Esophagus muscularis mucosa (tissue), 3 donors: ENCODE measurements at regions not wholly inside any gene's neighbourhood (a gene's known extent, or its start where the extent isn't known, plus 50 kb on each side); places are given as distances from the start of the nearest gene placed in this dataset.

Source experiments
- POLR2AphosphoS5 ChIP-seq, 2 donors: sonication (generic); formaldehyde crosslinking; IDR thresholded peaks; one replicate each; pipeline ENCODE4 v1.6.1; 2017; ENCODE audit warnings: antibody characterized with exemption in 2 of 2
- TF ChIP-seq, protein P1 (sequence below), 3 experiments: fragments of 200-600 bp in 2 of 3; fragments of 450-650 bp in 1 of 3; sonication (generic) in 2 of 3; IDR thresholded peaks; one replicate each; pipeline ENCODE4 v1.5.1; 2017 to 2019; ENCODE audit warnings: antibody characterized with exemption in 3 of 3, mild to moderate bottlenecking in 2 of 3, moderate library complexity in 1 of 3

DNA sequence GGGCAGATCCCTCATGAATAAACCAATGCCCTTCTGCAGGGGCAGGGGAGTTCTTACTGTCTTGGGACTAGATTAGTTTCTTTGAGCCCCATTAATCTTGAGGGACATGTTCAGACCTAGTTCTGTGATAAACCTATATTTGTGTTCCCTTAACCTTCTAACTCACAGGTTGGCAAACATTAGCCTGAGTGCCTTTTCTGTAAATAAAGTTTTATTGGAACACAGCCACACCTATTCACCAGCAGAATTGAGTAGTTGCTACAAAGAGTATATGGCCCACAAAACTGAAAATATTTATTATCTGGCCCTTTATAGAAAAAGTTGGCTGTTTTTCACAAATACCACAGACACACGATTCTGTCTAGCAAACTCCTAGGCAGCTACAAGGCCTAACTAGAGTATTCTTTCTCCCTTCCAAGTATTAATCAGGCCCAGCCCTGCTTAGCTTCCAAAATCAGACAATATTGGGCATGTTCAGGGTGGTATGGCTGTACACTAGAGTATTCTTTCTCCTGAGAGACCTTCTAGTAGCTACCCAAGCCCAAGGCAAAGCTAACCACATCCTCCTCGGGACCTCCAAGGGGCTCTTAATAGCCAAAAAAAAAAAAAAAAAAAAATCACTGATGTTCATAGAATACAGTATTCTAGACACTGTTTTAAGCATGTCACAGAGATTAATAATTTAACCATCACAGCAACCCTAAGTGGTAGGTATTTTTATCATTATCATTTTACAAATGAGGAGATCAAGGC, 199.3 kb upstream of the PWP1 start:
- TF ChIP-seq, protein P1, sequence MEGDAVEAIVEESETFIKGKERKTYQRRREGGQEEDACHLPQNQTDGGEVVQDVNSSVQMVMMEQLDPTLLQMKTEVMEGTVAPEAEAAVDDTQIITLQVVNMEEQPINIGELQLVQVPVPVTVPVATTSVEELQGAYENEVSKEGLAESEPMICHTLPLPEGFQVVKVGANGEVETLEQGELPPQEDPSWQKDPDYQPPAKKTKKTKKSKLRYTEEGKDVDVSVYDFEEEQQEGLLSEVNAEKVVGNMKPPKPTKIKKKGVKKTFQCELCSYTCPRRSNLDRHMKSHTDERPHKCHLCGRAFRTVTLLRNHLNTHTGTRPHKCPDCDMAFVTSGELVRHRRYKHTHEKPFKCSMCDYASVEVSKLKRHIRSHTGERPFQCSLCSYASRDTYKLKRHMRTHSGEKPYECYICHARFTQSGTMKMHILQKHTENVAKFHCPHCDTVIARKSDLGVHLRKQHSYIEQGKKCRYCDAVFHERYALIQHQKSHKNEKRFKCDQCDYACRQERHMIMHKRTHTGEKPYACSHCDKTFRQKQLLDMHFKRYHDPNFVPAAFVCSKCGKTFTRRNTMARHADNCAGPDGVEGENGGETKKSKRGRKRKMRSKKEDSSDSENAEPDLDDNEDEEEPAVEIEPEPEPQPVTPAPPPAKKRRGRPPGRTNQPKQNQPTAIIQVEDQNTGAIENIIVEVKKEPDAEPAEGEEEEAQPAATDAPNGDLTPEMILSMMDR (IDR thresholded peaks at IDR 0.05), result no peak
- TF ChIP-seq POLR2AphosphoS5 (IDR thresholded peaks at IDR 0.05), result no peak
